ENCODE measurements at regions not wholly inside any gene's neighbourhood (a gene's known extent, or its start where the extent isn't known, plus 50 kb on each side); places are given as distances from the start of the nearest gene placed in this dataset.

GRCh38 chr2:189273734-189274133, 94.2 kb upstream of the COL5A2 start (continued):
- TF ChIP-seq ZBTB33 (IDR thresholded peaks at IDR 0.05), result no peak
- TF ChIP-seq HNF4G (IDR thresholded peaks at IDR 0.05), result no peak

- no peak for TF ChIP-seq TAF1 (conservative IDR thresholded peaks at IDR 0.05)
- no peak for TF ChIP-seq YY1 (IDR thresholded peaks at IDR 0.05)
- TF ChIP-seq FOXA2 (IDR thresholded peaks at IDR 0.05), result no peak
- no peak for TF ChIP-seq HNF4G (IDR thresholded peaks at IDR 0.05)
- TF ChIP-seq RAD21 (IDR thresholded peaks at IDR 0.05), result no peak
- no peak for TF ChIP-seq ZBTB33 (IDR thresholded peaks at IDR 0.05)
- no peak for TF ChIP-seq REST (IDR thresholded peaks at IDR 0.05)
- TF ChIP-seq JUND (IDR thresholded peaks at IDR 0.05), result no peak
- no peak for TF ChIP-seq SP1 (IDR thresholded peaks at IDR 0.05)
- TF ChIP-seq RXRA (IDR thresholded peaks at IDR 0.05), result no peak
- no peak for TF ChIP-seq FOXA1 (IDR thresholded peaks at IDR 0.05)
- no peak for TF ChIP-seq CTCF (IDR thresholded peaks at IDR 0.05; ENCODE audit: low read depth, low read length, missing input control)
- TF ChIP-seq, protein P1, sequence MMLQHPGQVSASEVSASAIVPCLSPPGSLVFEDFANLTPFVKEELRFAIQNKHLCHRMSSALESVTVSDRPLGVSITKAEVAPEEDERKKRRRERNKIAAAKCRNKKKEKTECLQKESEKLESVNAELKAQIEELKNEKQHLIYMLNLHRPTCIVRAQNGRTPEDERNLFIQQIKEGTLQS (IDR thresholded peaks at IDR 0.05), result no peak
- TF ChIP-seq, protein P2, sequence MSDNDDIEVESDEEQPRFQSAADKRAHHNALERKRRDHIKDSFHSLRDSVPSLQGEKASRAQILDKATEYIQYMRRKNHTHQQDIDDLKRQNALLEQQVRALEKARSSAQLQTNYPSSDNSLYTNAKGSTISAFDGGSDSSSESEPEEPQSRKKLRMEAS (IDR thresholded peaks at IDR 0.05), result no peak
- TF ChIP-seq EGR1 (IDR thresholded peaks at IDR 0.05; ENCODE audit: low read depth in 2 of 2), result no peak
- no peak overlapping the region for H3K9ac ChIP-seq (ENCODE audit: low read depth in 1 of 2, low read length in 2 of 2)
Measured at GRCh38 chr2:189274361-189274760, 94.8 kb upstream of the COL5A2 start.

More at GRCh38 chr2:189274361-189274760, 94.8 kb upstream of the COL5A2 start:
- no peak overlapping the region for H3K27ac ChIP-seq (ENCODE audit: low read depth in 1 of 2, low read length in 2 of 2)
- no peaks in the 10 kb centered on the region for H3K4me1 ChIP-seq (ENCODE audit: control insufficient read depth in 4 of 4, insufficient read depth in 4 of 4, low read length in 3 of 4)
- no peaks in the 10 kb centered on the region for H3K9me3 ChIP-seq (ENCODE audit: control insufficient read depth in 4 of 4, low read length in 3 of 4)
- no peaks in the 10 kb centered on the region for H3K27me3 ChIP-seq (ENCODE audit: control insufficient read depth in 4 of 4, insufficient read depth in 4 of 4, low read length in 3 of 4)
- no peaks in the 10 kb centered on the region for H3K36me3 ChIP-seq (ENCODE audit: control insufficient read depth in 4 of 4, insufficient read depth in 3 of 4, low read depth in 1 of 4, low read length in 3 of 4)
- no peak overlapping the region for H3K4me3 ChIP-seq (ENCODE audit: low read depth in 1 of 3, low read length in 3 of 3)
- no peak for DNase-seq (ENCODE audit: low spot score)

All from liver (tissue), 7 donors.